Bronchial epithelial cell (primary cell): ENCODE measurements at regions not wholly inside any gene's neighbourhood (a gene's known extent, or its start where the extent isn't known, plus 50 kb on each side); places are given as distances from the start of the nearest gene placed in this dataset.

Experiments
- DNase-seq: peaks from one replicate; pipeline ENCODE4 v3.0.0-alpha.2; 2010; ENCODE audit warnings: low read depth
- FAIRE-seq: peaks from 2 replicates; lab custom pipeline; 2011; peaks lifted over from hg19 to GRCh38; lab: Jason Lieb, UNC
- H3K27me3 ChIP-seq: 2 replicates; pipeline ENCODE4 v1.5.1; 2011; ENCODE audit warnings: low read length; ENCODE audit not compliant: control insufficient read depth, insufficient read depth
- H3K36me3 ChIP-seq: 2 replicates; pipeline ENCODE4 v1.5.1; 2011; ENCODE audit warnings: low read length; ENCODE audit not compliant: control insufficient read depth, insufficient read depth
- H3K4me3 ChIP-seq: 2 replicates; pipeline ENCODE4 v1.5.1; 2011; ENCODE audit warnings: mild to moderate bottlenecking, low read depth, low read length, control low read depth
- TF ChIP-seq, protein P1 (sequence below): IDR thresholded peaks from 2 replicates; pipeline ENCODE4 v1.5.1; 2011; ENCODE audit warnings: mild to moderate bottlenecking, moderate library complexity, low read length, control low read depth, inconsistent platforms; ENCODE audit not compliant: insufficient read depth, severe bottlenecking

- H3K27me3 ChIP-seq: no peaks in the 10 kb centered on the region
- DNase-seq: no peak
- TF ChIP-seq, protein P1, sequence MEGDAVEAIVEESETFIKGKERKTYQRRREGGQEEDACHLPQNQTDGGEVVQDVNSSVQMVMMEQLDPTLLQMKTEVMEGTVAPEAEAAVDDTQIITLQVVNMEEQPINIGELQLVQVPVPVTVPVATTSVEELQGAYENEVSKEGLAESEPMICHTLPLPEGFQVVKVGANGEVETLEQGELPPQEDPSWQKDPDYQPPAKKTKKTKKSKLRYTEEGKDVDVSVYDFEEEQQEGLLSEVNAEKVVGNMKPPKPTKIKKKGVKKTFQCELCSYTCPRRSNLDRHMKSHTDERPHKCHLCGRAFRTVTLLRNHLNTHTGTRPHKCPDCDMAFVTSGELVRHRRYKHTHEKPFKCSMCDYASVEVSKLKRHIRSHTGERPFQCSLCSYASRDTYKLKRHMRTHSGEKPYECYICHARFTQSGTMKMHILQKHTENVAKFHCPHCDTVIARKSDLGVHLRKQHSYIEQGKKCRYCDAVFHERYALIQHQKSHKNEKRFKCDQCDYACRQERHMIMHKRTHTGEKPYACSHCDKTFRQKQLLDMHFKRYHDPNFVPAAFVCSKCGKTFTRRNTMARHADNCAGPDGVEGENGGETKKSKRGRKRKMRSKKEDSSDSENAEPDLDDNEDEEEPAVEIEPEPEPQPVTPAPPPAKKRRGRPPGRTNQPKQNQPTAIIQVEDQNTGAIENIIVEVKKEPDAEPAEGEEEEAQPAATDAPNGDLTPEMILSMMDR: no peak
- no peak overlapping the region for H3K4me3 ChIP-seq
- no peak for FAIRE-seq
- no peaks in the 10 kb centered on the region for H3K36me3 ChIP-seq
These were observed 203.6 kb upstream of the CELF2 start for GRCh38 chr10:10814069-10814468.

DNA sequence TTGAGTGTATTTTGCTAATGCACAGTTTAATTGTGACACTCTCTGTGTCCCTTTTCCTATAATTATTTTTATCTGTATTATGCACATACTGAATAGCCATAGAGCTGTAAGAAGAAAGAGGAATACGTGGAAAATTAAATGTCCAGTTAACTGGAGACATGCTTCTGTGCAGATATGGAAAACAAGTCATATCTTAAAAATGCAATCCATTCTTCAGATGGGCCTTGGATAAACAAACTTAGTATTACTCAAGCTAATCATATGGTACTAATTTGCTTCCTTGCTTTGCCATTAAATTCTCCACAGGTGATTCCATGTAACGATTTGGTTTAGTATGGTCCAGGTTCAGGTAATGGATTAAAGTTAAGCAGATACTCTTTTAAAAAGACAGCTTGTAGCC, 201.2 kb upstream of the CELF2 start:
- Histone ChIP-seq H3K36me3 (no peaks in the 10 kb centered on the region), H3K4me3 (no peak overlapping the region), H3K27me3 (no peaks in the 10 kb centered on the region)
- DNase-seq (peak; percentile 51), FAIRE-seq (no peak)
- TF ChIP-seq, protein P1: no peak

GRCh38 chr10:10817609-10818008, 200.1 kb upstream of the CELF2 start:
- Histone ChIP-seq H3K36me3 (no peaks in the 10 kb centered on the region), H3K27me3 (no peaks in the 10 kb centered on the region), H3K4me3 (no peak overlapping the region)
- FAIRE-seq (no peak), DNase-seq (no peak)
- TF ChIP-seq, protein P1: no peak

GRCh38 chr10:10818082-10818481, 199.6 kb upstream of the CELF2 start:
- FAIRE-seq: no peak
- TF ChIP-seq, protein P1: no peak
- no peak for DNase-seq

GRCh38 chr10:10819206-10819856, 198.3 kb upstream of the CELF2 start:
- Histone ChIP-seq H3K27me3 (no peaks in the 10 kb centered on the region), H3K36me3 (no peaks in the 10 kb centered on the region), H3K4me3 (no peak overlapping the region)
- FAIRE-seq (no peak), DNase-seq (no peak)
- TF ChIP-seq, protein P1: no peak

More at GRCh38 chr10:10818082-10818481, 199.6 kb upstream of the CELF2 start:
- Histone ChIP-seq H3K36me3 (no peaks in the 10 kb centered on the region), H3K4me3 (no peak overlapping the region), H3K27me3 (no peaks in the 10 kb centered on the region)

DNA sequence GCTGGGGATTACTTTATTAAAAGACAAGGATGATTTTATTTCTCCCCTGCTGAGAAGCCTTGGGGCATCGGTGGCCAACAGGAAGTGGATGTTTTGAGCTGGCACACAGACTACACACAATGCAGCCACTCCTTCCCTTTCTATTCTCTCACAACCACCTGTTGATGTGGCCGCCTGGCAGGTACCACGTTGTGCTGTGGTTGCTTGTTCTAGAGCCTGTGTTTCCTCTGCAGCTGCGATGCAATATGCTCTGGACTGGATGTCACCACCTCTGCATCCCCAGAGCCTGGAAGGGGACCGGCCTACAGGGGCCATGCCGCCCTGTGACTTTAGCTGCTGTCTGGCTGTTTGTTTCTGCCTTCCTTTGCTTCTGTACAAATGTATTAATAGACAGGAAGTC, 195.7 kb upstream of the CELF2 start:
- DNase-seq (no peak), FAIRE-seq (no peak)
- no peak overlapping the region for H3K4me3 ChIP-seq
- no peaks in the 10 kb centered on the region for H3K27me3 ChIP-seq
- no peaks in the 10 kb centered on the region for H3K36me3 ChIP-seq
- TF ChIP-seq, protein P1: no peak
